GM23248 (cell line): ENCODE measurements at regions not wholly inside any gene's neighbourhood (a gene's known extent, or its start where the extent isn't known, plus 50 kb on each side); places are given as distances from the start of the nearest gene placed in this dataset.
"Not testable (repeated sequence)": the region's sequence is repeated elsewhere in the genome, so short reads cannot be mapped to it uniquely, and the experiment has no call there.

Experiments
- DNase-seq: peaks from one replicate; pipeline ENCODE4 v3.0.0-alpha.2; 2015
- H2AFZ ChIP-seq: fragments of 200-600 bp; sonication (generic); 2 replicates; pipeline ENCODE4 v1.6.1; 2016; ENCODE audit warnings: antibody characterized with exemption
- H3F3A ChIP-seq: fragments of 200-600 bp; sonication (generic); 2 replicates; pipeline ENCODE4 v1.6.1; 2016; ENCODE audit warnings: mild to moderate bottlenecking, antibody characterized with exemption, mixed run types; ENCODE audit not compliant: insufficient read depth
- H3K27ac ChIP-seq: fragments of 200-600 bp; sonication (generic); 2 replicates; pipeline ENCODE4 v1.5.1; 2016; ENCODE audit warnings: mild to moderate bottlenecking
- H3K27me3 ChIP-seq: fragments of 200-600 bp; sonication (generic); replicated peaks from 2 replicates; pipeline ENCODE4 v1.6.1; 2016; ENCODE audit warnings: mild to moderate bottlenecking; ENCODE audit not compliant: insufficient read depth
- H3K36me3 ChIP-seq: fragments of 200-600 bp; sonication (generic); 2 replicates; pipeline ENCODE4 v1.6.1; 2016; ENCODE audit warnings: low read depth, mild to moderate bottlenecking
- H3K4me1 ChIP-seq: fragments of 200-600 bp; sonication (generic); 2 replicates; pipeline ENCODE4 v1.6.1; 2016; ENCODE audit warnings: mild to moderate bottlenecking; ENCODE audit not compliant: insufficient read depth
- H3K4me2 ChIP-seq: fragments of 200-600 bp; sonication (generic); one replicate; pipeline ENCODE4 v1.6.1; 2016; ENCODE audit warnings: mild to moderate bottlenecking; ENCODE audit not compliant: unreplicated experiment
- H3K4me3 ChIP-seq: fragments of 200-600 bp; sonication (generic); 2 replicates; pipeline ENCODE4 v1.5.1; 2016; ENCODE audit warnings: mild to moderate bottlenecking
- H3K79me2 ChIP-seq: fragments of 200-600 bp; sonication (generic); 2 replicates; pipeline ENCODE4 v1.6.1; 2016; ENCODE audit warnings: mild to moderate bottlenecking; ENCODE audit not compliant: insufficient read depth
- H3K9ac ChIP-seq: fragments of 200-600 bp; sonication (generic); 2 replicates; pipeline ENCODE4 v1.6.1; 2016; ENCODE audit warnings: mild to moderate bottlenecking
- H3K9me2 ChIP-seq: fragments of 200-600 bp; sonication (generic); 2 replicates; pipeline ENCODE4 v1.6.1; 2016; ENCODE audit warnings: mixed run types, mild to moderate bottlenecking, moderate library complexity; ENCODE audit not compliant: insufficient read depth
- H3K9me3 ChIP-seq: fragments of 200-600 bp; sonication (generic); one replicate; pipeline ENCODE4 v1.6.1; 2017; ENCODE audit warnings: low read depth
- H4K20me1 ChIP-seq: fragments of 200-600 bp; sonication (generic); 2 replicates; pipeline ENCODE4 v1.6.0; 2016; ENCODE audit not compliant: insufficient read depth
- EZH2 ChIP-seq: fragments of 200-600 bp; sonication (generic); IDR thresholded peaks from 2 replicates; pipeline ENCODE4 v1.6.1; 2018; ENCODE audit warnings: antibody characterized with exemption, mild to moderate bottlenecking; ENCODE audit not compliant: insufficient read depth, poor library complexity, severe bottlenecking
- EZH2phosphoT487 ChIP-seq: fragments of 200-600 bp; sonication (generic); IDR thresholded peaks from 2 replicates; pipeline ENCODE4 v1.6.1; 2018; ENCODE audit warnings: antibody characterized with exemption, moderate library complexity, mild to moderate bottlenecking, low read depth; ENCODE audit not compliant: insufficient read depth
- WGBS, 2 experiments: methylation state at CpG; one replicate each; pipeline ENCODE4 v1.1.6; 2015 to 2017; ENCODE audit warnings: low lambda C conversion rate in 2 of 2, low coverage in 1 of 2; ENCODE audit errors: missing lambda C conversion rate in 2 of 2; 5-methylcytosine and 5-hydroxymethylcytosine counted together
- in situ Hi-C: fragments of 300-500 bp; cut with MboI; formaldehyde crosslinking; loops from 2 replicates; pipeline ENCODE4 v1.15.0; 2020

GRCh38 chr1:96882096-96882495, 160.5 kb downstream of the PTBP2 start:
- Histone ChIP-seq H3K79me2 (no peaks in the 10 kb centered on the region), H3K9ac (no peak overlapping the region), H3F3A (peaks cover 7% of the 10 kb centered on the region; the same call in 1 of the 2 replicates), H3K27ac (no peak overlapping the region), H4K20me1 (no peaks in the 10 kb centered on the region), H3K4me1 (peaks cover 8% of the 10 kb centered on the region; the same call in 1 of the 2 replicates), H2AFZ (no peak overlapping the region), H3K36me3 (no peaks in the 10 kb centered on the region), H3K9me2 (no peaks in the 10 kb centered on the region), H3K27me3 (no peaks in the 10 kb centered on the region), H3K4me3 (no peak overlapping the region), H3K9me3 (no peaks in the 10 kb centered on the region), H3K4me2 (no peak overlapping the region)
- in situ Hi-C loops = no loop called here
- WGBS, 2 experiments = 88 to 93% methylated on average over 2 of the region's 2 CpGs
- TF ChIP-seq EZH2 (no peak), EZH2phosphoT487 (no peak)
- DNase-seq = no peak

- Histone ChIP-seq H3K4me3 (no peak overlapping the region), H2AFZ (no peak overlapping the region), H4K20me1 (no peaks in the 10 kb centered on the region), H3K79me2 (no peaks in the 10 kb centered on the region), H3K27me3 (no peaks in the 10 kb centered on the region), H3K27ac (no peak overlapping the region), H3K9ac (no peak overlapping the region), H3K36me3 (no peaks in the 10 kb centered on the region), H3K9me2 (no peaks in the 10 kb centered on the region), H3F3A (no peaks in the 10 kb centered on the region), H3K4me1 (no peaks in the 10 kb centered on the region), H3K9me3 (no peaks in the 10 kb centered on the region), H3K4me2 (no peak overlapping the region)
- 66 to 73% methylated on average over 4 of the region's 4 CpGs for WGBS, 2 experiments
- TF ChIP-seq EZH2phosphoT487 (no peak), EZH2 (no peak)
- no peak for DNase-seq
- in situ Hi-C loops = no loop called here
Observed at GRCh38 chr1:96886474-96886873, 164.9 kb downstream of the PTBP2 start.

- Histone ChIP-seq H3K4me1 (no peaks in the 10 kb centered on the region), H3K9me2 (no peaks in the 10 kb centered on the region), H3K27me3 (no peaks in the 10 kb centered on the region), H3K36me3 (no peaks in the 10 kb centered on the region), H3K4me2 (no peak overlapping the region), H3F3A (no peaks in the 10 kb centered on the region), H2AFZ (no peak overlapping the region), H3K9ac (no peak overlapping the region), H3K27ac (no peak overlapping the region), H3K9me3 (no peaks in the 10 kb centered on the region), H3K79me2 (no peaks in the 10 kb centered on the region), H3K4me3 (no peak overlapping the region), H4K20me1 (no peaks in the 10 kb centered on the region)
- WGBS, 2 experiments = 88 to 89% methylated on average over 1 of the region's 1 CpG
- TF ChIP-seq EZH2 = no peak
- no peak for TF ChIP-seq EZH2phosphoT487
- in situ Hi-C loops = no loop called here
- DNase-seq = no peak
Observed at GRCh38 chr1:96887501-96887900, 165.9 kb downstream of the PTBP2 start.

DNA sequence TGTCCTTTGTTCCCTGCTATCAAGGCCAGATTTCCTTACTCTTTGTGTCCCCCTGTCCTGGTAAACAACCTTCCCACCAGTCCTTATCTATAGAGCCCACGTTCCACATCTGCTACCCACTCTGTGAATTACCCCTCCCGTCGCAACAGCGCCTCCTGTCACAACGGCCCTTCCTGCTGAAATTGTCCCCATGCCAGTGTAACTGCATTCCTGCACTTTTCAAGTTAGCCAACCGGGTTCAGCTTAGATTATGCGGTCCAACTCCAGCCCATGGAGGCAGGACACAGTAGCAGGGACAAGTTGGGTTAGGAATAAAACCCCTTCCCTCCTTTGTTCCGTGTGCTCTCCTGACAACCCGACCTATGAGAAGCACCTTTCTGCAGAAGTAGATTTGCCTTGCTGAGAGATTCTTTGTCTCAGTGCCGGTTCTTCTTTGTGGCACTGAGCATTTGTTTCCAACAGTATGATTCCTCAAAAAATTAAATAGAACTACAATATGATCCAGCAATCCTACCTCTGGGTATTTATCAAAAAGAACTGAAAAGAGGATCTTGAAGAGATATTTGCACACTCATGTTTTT, 180.3 kb downstream of the PTBP2 start:
- WGBS, 2 experiments = 75 to 76% methylated on average over 10 of the region's 10 CpGs
- Histone ChIP-seq H3K4me1 (no peaks in the 10 kb centered on the region), H3K9me2 (no peaks in the 10 kb centered on the region), H3K36me3 (no peaks in the 10 kb centered on the region), H4K20me1 (no peaks in the 10 kb centered on the region), H3K4me3 (no peak overlapping the region), H3K4me2 (no peak overlapping the region), H3K27ac (no peak overlapping the region), H3K27me3 (no peaks in the 10 kb centered on the region), H3K79me2 (no peaks in the 10 kb centered on the region), H2AFZ (no peak overlapping the region), H3F3A (no peaks in the 10 kb centered on the region), H3K9me3 (no peaks in the 10 kb centered on the region), H3K9ac (no peak overlapping the region)
- in situ Hi-C loops = no loop called here
- no peak for DNase-seq
- no peak for TF ChIP-seq EZH2
- TF ChIP-seq EZH2phosphoT487 = no peak

GRCh38 chr1:96912248-96912647, 190.7 kb downstream of the PTBP2 start:
- Histone ChIP-seq H3K4me1 (no peaks in the 10 kb centered on the region), H3K27ac (no peak overlapping the region), H3F3A (no peaks in the 10 kb centered on the region), H3K27me3 (no peaks in the 10 kb centered on the region), H3K9me2 (no peaks in the 10 kb centered on the region), H3K9ac (no peak overlapping the region), H3K79me2 (no peaks in the 10 kb centered on the region), H3K4me2 (no peak overlapping the region), H2AFZ (no peak overlapping the region), H3K9me3 (no peaks in the 10 kb centered on the region), H3K36me3 (no peaks in the 10 kb centered on the region), H3K4me3 (no peak overlapping the region), H4K20me1 (no peaks in the 10 kb centered on the region)
- no peak for DNase-seq
- in situ Hi-C loops = no loop called here
- 82 to 85% methylated on average over 5 of the region's 5 CpGs for WGBS, 2 experiments
- no peak for TF ChIP-seq EZH2
- no peak for TF ChIP-seq EZH2phosphoT487

- H3K79me2 ChIP-seq, in situ Hi-C loops, H3F3A ChIP-seq, H3K9ac ChIP-seq, H3K4me1 ChIP-seq, H3K27ac ChIP-seq, H2AFZ ChIP-seq, H3K27me3 ChIP-seq, H3K4me3 ChIP-seq, H3K9me3 ChIP-seq, H4K20me1 ChIP-seq, H3K9me2 ChIP-seq, H3K36me3 ChIP-seq: not testable (repeated sequence)
- peak overlapping the region; percentile 3 for H3K4me2 ChIP-seq
- peak; percentile 37 for DNase-seq
- 32 to 40% methylated on average over 3 of the region's 3 CpGs for WGBS, 2 experiments
Observed at GRCh38 chr1:96915701-96916100, 194.1 kb downstream of the PTBP2 start.
